HG02870 (cell line): ENCODE measurements at regions not wholly inside any gene's neighbourhood (a gene's known extent, or its start where the extent isn't known, plus 50 kb on each side); places are given as distances from the start of the nearest gene placed in this dataset.

ENCODE experiments used
- ATAC-seq: cut with Tn5 transposase; IDR thresholded peaks from one replicate; pipeline ENCODE4 v1.9.1; 2021; ENCODE audit warnings: mild to moderate bottlenecking, moderate library complexity; ENCODE audit not compliant: unreplicated experiment

DNA sequence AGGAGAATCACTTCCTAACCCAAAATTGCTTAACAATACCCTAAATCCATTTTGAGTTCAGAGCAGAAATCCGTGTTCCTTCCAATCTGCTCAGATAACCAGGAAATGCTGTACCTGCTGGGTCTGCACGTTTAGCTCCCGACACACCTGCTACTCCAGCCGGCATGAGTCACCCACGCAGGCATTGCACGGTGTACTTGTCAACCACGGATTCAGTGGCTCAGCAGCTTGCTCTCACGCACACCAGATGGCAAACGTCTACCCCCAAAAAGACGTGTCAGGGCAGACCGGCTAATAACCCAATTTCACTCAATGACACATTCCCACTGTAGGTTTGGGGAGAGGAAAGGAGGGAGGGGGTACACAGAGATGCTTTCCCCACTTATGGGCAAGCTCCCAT lies 468.1 kb downstream of the SOX9 start:
- ATAC-seq = no peak

DNA sequence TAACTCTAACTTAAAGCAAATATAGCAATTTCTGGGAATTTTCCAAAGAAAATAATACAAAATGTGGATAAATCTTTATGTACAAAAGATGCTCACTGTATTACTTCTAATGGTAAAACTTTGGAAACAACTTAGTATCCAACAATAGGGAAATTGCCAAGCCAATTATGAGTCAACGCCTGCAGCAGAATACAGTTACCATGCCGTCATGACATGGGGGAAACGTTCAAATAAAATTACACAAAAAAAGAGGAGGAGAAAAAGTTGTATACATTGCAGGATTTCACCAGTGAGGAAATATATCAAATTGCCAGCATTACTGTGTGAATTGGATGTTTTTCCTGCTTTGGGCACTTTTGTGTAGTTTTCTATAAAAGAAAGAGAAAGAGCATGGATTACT lies 469.6 kb downstream of the SOX9 start:
- ATAC-seq = no peak

DNA sequence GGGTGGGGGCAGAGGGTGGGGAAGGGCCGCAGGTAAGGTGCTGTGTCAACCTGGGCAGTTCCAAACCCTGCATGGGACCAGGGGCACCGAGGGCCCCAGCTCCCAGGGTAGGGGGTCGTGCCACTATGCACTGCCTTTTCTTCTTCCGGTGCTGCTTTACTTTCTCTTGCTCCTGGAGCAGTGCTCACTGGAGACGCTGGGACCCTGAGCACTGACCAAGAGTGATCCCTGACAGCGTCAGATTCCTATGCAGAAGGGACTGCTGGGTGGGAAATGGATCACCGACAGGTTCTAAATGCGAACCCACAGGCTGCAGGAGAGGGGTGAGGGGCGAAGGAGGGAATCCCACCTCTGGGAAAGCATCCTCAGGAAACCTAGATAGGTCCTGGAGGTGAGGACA lies 470.1 kb downstream of the SOX9 start:
- no peak for ATAC-seq

DNA sequence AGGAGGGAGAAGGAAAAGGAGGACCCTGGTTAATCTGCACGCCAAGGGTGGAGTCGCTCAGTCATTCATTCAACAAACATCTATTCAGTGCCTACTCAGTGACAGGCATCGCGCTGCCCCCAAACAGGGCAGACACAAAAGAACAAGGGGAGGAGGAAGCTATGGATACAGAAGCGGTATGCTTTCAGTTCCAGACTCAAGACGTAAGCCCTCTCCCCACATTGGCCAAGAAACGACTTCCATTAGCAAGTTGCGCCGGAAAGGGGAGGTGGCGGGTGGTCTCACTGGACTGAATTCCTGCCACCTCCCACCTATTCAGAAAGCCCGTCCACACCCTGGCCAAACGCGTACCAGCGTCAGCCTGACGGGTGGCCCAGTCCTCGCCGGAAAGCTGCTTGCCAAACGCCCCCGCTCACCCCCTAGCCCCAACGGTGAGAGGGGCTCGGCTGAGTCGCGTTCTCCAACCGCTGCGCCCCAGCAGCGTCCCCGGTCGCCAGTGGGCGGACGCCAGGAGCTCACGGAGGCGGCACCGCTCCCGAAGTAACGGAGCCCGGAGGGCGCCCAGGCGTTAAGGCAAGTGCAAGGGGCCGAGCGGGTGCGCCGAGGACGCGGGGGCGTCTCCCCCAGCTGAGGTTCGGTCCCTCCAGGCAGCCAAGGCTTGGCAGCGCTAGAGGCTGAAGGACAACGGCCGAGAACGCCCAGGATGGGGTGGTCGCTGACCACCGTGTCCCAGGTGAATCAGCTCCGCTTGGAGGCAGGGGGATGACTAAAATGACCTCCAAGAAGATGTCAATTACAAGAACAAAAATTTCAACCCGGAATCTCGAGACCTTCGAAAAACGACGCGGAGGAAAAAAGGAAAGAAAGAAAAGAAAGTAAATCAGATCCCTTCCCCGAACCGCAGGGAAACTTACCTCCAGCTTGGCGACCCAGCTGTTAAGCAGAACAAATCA lies 470.7 kb downstream of the SOX9 start:
- no peak for ATAC-seq

DNA sequence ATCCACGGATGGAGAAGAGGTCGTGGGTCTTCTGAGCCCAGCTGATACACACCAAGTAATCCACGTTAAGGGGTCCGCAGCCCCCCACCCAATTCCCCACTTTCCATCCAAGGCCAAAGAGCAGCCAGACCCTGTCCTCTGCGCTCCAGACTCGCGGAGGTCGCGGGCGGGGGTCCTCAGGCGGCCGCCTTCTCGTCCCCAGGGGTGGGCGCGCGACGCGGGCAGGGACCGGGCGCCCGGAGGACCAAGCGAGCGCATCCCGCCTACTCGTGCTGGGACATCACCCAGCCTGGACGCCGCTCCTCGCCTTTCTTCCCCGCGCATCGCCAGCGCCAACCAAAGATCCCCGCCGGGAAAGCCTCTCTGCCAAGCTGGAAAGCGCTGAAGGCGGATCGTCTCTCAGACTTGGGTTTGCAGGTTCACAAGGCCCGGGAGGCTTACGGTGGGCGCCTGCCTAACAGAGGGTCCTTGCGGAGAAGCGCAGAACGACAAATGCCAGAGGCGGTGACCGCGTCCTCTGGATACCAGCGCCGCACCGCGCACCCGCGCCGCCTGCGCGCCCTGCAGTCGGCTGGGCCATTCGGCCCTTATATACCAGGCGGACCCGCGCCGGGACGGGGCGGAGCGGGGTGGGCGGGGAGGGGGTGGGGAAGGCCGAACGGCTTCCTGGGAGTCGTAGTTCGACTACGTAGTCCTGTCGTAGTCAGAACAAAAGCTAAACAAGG lies 471.6 kb downstream of the SOX9 start:
- peak; percentile 74 for ATAC-seq

DNA sequence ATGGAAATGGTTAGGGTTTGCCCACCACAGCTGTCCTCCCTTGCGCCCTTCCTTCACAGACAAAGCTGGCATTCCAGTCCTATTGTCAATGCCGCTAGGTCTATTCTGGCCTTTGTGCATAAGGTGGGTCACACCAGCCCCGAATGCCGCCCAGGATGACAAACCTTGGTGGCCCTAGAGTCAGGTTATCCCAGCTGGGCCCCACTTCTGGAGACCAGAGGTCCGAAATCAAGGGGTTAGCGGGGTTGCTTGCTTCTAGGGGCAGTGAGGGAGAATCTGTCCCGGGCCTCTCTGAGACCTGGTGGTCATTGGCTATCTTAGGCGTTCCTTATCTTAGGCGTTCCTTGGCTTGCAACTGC lies 472.1 kb downstream of the SOX9 start:
- no peak for ATAC-seq

DNA sequence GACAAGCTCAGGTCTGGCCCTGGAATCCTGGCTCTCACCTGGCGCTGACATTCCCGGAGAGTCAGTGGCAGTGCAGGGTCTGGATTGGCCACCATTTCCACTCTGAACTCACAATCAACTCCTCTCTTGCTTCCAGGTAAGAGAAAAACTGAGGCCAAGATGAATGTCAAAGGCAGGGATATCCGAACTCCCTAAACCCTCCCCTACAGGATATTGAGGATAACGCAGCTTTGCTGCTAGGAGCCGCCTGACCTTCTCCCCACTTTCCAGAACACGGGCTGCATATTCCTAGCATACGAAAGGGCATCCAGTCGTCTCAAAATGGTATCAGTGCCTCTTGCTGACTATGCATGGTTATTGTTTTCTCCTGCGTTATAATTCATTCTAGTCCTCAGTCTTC lies 473.4 kb downstream of the SOX9 start:
- ATAC-seq = no peak
